ENCODE measurements at regions not wholly inside any gene's neighbourhood (a gene's known extent, or its start where the extent isn't known, plus 50 kb on each side); places are given as distances from the start of the nearest gene placed in this dataset.
"Not testable (repeated sequence)": the region's sequence is repeated elsewhere in the genome, so short reads cannot be mapped to it uniquely, and the experiment has no call there.

- Histone ChIP-seq H3K9me3 (no peaks in the 10 kb centered on the region), H3K36me3 (no peaks in the 10 kb centered on the region), H3K27me3 (no peaks in the 10 kb centered on the region), H3K27ac (no peak overlapping the region), H3K4me1 (no peaks in the 10 kb centered on the region), H3K4me3 (no peak overlapping the region)
- no peak for DNase-seq (ENCODE audit: low spot score in 2 of 2)
- 62% methylated on average over 5 of the region's 5 CpGs for WGBS
- TF ChIP-seq POLR2AphosphoS5 (IDR thresholded peaks at IDR 0.05): no peak
These were observed 183.5 kb upstream of the OLIG3 start for GRCh38 chr6:137677709-137678108.

- Histone ChIP-seq H3K4me3 (no peak overlapping the region), H3K27ac (no peak overlapping the region), H3K27me3 (no peaks in the 10 kb centered on the region), H3K4me1 (no peaks in the 10 kb centered on the region), H3K36me3 (no peaks in the 10 kb centered on the region), H3K9me3 (no peaks in the 10 kb centered on the region)
- no peak for DNase-seq (ENCODE audit: low spot score in 2 of 2)
- whole genome bisulfite sequencing: 70% methylated on average over 2 of the region's 2 CpGs
- TF ChIP-seq POLR2A (IDR thresholded peaks at IDR 0.05): no peak
- TF ChIP-seq EP300 (IDR thresholded peaks at IDR 0.05): no peak
- TF ChIP-seq POLR2AphosphoS5 (IDR thresholded peaks at IDR 0.05): no peak
- no peak for TF ChIP-seq CTCF (IDR thresholded peaks at IDR 0.05)
These were observed 184.3 kb upstream of the OLIG3 start for GRCh38 chr6:137678451-137678850.

GRCh38 chr6:137680705-137681346, 186.2 kb upstream of the TNFAIP3 start:
- H3K27me3 ChIP-seq: no peaks in the 10 kb centered on the region
- WGBS: 52% methylated on average over 4 of the region's 4 CpGs
- TF ChIP-seq CTCF (IDR thresholded peaks at IDR 0.05) (no peak), POLR2A (IDR thresholded peaks at IDR 0.05) (no peak)
- DNase-seq (ENCODE audit: low spot score in 2 of 2): no peak
- no peak overlapping the region for H3K27ac ChIP-seq
- H3K4me3 ChIP-seq: no peak overlapping the region
- H3K36me3 ChIP-seq: no peaks in the 10 kb centered on the region
- H3K9me3 ChIP-seq: no peaks in the 10 kb centered on the region
- no peaks in the 10 kb centered on the region for H3K4me1 ChIP-seq

- TF ChIP-seq POLR2AphosphoS5 (IDR thresholded peaks at IDR 0.05): no peak
- TF ChIP-seq CTCF (IDR thresholded peaks at IDR 0.05): no peak
- TF ChIP-seq EP300 (IDR thresholded peaks at IDR 0.05): no peak
- no peak for TF ChIP-seq POLR2A (IDR thresholded peaks at IDR 0.05)
- H3K27ac ChIP-seq: no peak overlapping the region
- H3K9me3 ChIP-seq: no peaks in the 10 kb centered on the region
- H3K4me1 ChIP-seq: no peaks in the 10 kb centered on the region
- H3K4me3 ChIP-seq: no peak overlapping the region
- H3K27me3 ChIP-seq: no peaks in the 10 kb centered on the region
- no peaks in the 10 kb centered on the region for H3K36me3 ChIP-seq
- 94% methylated on average over 4 of the region's 4 CpGs for WGBS
- no peak for DNase-seq (ENCODE audit: low spot score in 2 of 2)
These were observed 185.5 kb upstream of the TNFAIP3 start for GRCh38 chr6:137681445-137682009.

- H3K4me3 ChIP-seq; DNase-seq (ENCODE audit: low spot score in 2 of 2); H3K27ac ChIP-seq; H3K9me3 ChIP-seq; H3K27me3 ChIP-seq; H3K4me1 ChIP-seq; H3K36me3 ChIP-seq: not testable (repeated sequence)
- WGBS: 94% methylated on average over 5 of the region's 5 CpGs
These were observed 184.4 kb upstream of the TNFAIP3 start for GRCh38 chr6:137682658-137683057.

- TF ChIP-seq POLR2AphosphoS5 (IDR thresholded peaks at IDR 0.05) (no peak), POLR2A (IDR thresholded peaks at IDR 0.05) (no peak), EP300 (IDR thresholded peaks at IDR 0.05) (no peak), CTCF (IDR thresholded peaks at IDR 0.05) (no peak)
- no peaks in the 10 kb centered on the region for H3K27me3 ChIP-seq
- DNase-seq (ENCODE audit: low spot score in 2 of 2): no peak
These were observed 183.1 kb upstream of the TNFAIP3 start for GRCh38 chr6:137683916-137684315.

More at GRCh38 chr6:137683916-137684315, 183.1 kb upstream of the TNFAIP3 start:
- 42% methylated on average over 4 of the region's 4 CpGs for WGBS
- Histone ChIP-seq H3K4me3 (no peak overlapping the region), H3K4me1 (no peaks in the 10 kb centered on the region), H3K9me3 (no peaks in the 10 kb centered on the region), H3K27ac (no peak overlapping the region), H3K36me3 (no peaks in the 10 kb centered on the region)
